HG03558 (cell line): ENCODE measurements at regions not wholly inside any gene's neighbourhood (a gene's known extent, or its start where the extent isn't known, plus 50 kb on each side); places are given as distances from the start of the nearest gene placed in this dataset.
A peak's percentile ranks its signal among the peaks of the same experiment; 100 is the strongest.

Experiments
- ATAC-seq: cut with Tn5 transposase; IDR thresholded peaks from one replicate; pipeline ENCODE4 v1.9.1; 2021; ENCODE audit warnings: moderate number of reproducible peaks; ENCODE audit not compliant: unreplicated experiment; ENCODE audit errors: extremely low read depth

- ATAC-seq = no peak
These were observed 176.8 kb downstream of the ARL4C start for GRCh38 chr2:234320066-234320465.

GRCh38 chr2:234318361-234318760 is 178.5 kb downstream of the ARL4C start:
- no peak for ATAC-seq

- no peak for ATAC-seq
These were observed 183.3 kb downstream of the ARL4C start for GRCh38 chr2:234313558-234313957.

- no peak for ATAC-seq
These were observed 186.7 kb downstream of the ARL4C start for GRCh38 chr2:234310166-234310565.

GRCh38 chr2:234309431-234309830 is 187.4 kb downstream of the ARL4C start:
- no peak for ATAC-seq

GRCh38 chr2:234308813-234309195 is 188.1 kb downstream of the ARL4C start:
- ATAC-seq = peak; percentile 77

- ATAC-seq = no peak
These were observed 188.6 kb downstream of the ARL4C start for GRCh38 chr2:234308073-234308812.

GRCh38 chr2:234307322-234307961 is 189.4 kb downstream of the ARL4C start:
- no peak for ATAC-seq

- ATAC-seq = no peak
These were observed 190.3 kb downstream of the ARL4C start for GRCh38 chr2:234306426-234307173.

- ATAC-seq = no peak
These were observed 191.0 kb downstream of the ARL4C start for GRCh38 chr2:234305846-234306245.

- ATAC-seq = no peak
These were observed 191.9 kb downstream of the ARL4C start for GRCh38 chr2:234304950-234305349.

GRCh38 chr2:234302664-234302991 is 194.3 kb downstream of the ARL4C start:
- ATAC-seq = no peak

GRCh38 chr2:234300932-234301823 is 195.7 kb downstream of the ARL4C start:
- ATAC-seq = no peak

GRCh38 chr2:234300391-234300925 is 196.4 kb downstream of the ARL4C start:
- no peak for ATAC-seq

GRCh38 chr2:234298918-234299317 is 198.0 kb downstream of the ARL4C start:
- ATAC-seq = no peak

GRCh38 chr2:234296991-234297390 is 199.9 kb downstream of the ARL4C start:
- no peak for ATAC-seq

GRCh38 chr2:234293973-234294372 is 202.9 kb downstream of the ARL4C start:
- ATAC-seq = no peak

- no peak for ATAC-seq
These were observed 204.0 kb downstream of the ARL4C start for GRCh38 chr2:234292962-234293243.

- ATAC-seq = peak; percentile 29
These were observed 204.5 kb downstream of the ARL4C start for GRCh38 chr2:234292205-234292961.

GRCh38 chr2:234291765-234292204 is 205.1 kb downstream of the ARL4C start:
- ATAC-seq = peak; percentile 8
